ENCODE measurements at regions not wholly inside any gene's neighbourhood (a gene's known extent, or its start where the extent isn't known, plus 50 kb on each side); places are given as distances from the start of the nearest gene placed in this dataset.

DNA sequence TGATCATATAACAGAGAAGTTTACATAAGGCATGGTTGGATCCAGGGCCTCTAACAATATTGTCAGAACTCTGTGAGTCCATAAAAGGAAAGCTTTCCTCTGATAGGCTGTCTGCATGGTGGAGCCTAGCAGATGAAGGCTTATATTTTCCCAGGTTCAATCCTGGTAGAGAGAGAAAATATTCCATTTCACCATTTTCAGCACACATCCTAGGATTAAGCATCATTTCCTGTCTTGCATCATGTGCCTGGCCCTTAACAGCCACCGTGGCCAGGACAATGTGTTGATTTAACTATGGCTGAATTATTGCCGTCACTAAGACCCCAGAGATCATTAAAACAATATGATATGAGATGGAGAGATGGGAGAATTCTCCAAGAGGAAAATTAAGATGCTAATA, 90.9 kb upstream of the GRIA1 start (continued):
- TF ChIP-seq, protein P1, sequence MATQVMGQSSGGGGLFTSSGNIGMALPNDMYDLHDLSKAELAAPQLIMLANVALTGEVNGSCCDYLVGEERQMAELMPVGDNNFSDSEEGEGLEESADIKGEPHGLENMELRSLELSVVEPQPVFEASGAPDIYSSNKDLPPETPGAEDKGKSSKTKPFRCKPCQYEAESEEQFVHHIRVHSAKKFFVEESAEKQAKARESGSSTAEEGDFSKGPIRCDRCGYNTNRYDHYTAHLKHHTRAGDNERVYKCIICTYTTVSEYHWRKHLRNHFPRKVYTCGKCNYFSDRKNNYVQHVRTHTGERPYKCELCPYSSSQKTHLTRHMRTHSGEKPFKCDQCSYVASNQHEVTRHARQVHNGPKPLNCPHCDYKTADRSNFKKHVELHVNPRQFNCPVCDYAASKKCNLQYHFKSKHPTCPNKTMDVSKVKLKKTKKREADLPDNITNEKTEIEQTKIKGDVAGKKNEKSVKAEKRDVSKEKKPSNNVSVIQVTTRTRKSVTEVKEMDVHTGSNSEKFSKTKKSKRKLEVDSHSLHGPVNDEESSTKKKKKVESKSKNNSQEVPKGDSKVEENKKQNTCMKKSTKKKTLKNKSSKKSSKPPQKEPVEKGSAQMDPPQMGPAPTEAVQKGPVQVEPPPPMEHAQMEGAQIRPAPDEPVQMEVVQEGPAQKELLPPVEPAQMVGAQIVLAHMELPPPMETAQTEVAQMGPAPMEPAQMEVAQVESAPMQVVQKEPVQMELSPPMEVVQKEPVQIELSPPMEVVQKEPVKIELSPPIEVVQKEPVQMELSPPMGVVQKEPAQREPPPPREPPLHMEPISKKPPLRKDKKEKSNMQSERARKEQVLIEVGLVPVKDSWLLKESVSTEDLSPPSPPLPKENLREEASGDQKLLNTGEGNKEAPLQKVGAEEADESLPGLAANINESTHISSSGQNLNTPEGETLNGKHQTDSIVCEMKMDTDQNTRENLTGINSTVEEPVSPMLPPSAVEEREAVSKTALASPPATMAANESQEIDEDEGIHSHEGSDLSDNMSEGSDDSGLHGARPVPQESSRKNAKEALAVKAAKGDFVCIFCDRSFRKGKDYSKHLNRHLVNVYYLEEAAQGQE (IDR thresholded peaks at IDR 0.05; ENCODE audit: low read depth): no peak
- TF ChIP-seq TCF7L2 (IDR thresholded peaks at IDR 0.05; ENCODE audit: borderline replicate concordance, extremely low read depth, insufficient read depth, insufficient read length) (no peak), SRF (IDR thresholded peaks at IDR 0.05; ENCODE audit: low read depth) (no peak), ATF3 (IDR thresholded peaks at IDR 0.05) (no peak), ZFX (IDR thresholded peaks at IDR 0.05) (no peak), RAD21 (IDR thresholded peaks at IDR 0.05; ENCODE audit: low read depth) (no peak), POLR2AphosphoS5 (IDR thresholded peaks at IDR 0.05; ENCODE audit: low read depth, low read length) (no peak), ZBTB33 (IDR thresholded peaks at IDR 0.05; ENCODE audit: extremely low read depth, insufficient replicate concordance, low read length) (no peak), FOSL1 (IDR thresholded peaks at IDR 0.05; ENCODE audit: low read depth) (no peak)
- TF ChIP-seq, protein P2, sequence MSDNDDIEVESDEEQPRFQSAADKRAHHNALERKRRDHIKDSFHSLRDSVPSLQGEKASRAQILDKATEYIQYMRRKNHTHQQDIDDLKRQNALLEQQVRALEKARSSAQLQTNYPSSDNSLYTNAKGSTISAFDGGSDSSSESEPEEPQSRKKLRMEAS (IDR thresholded peaks at IDR 0.05): no peak
